Dedifferentiated amniotic fluid mesenchymal stem cell (primary cell): ENCODE measurements at regions not wholly inside any gene's neighbourhood (a gene's known extent, or its start where the extent isn't known, plus 50 kb on each side); places are given as distances from the start of the nearest gene placed in this dataset.
A peak's percentile ranks its signal among the peaks of the same experiment; 100 is the strongest.
"Not testable (repeated sequence)": the region's sequence is repeated elsewhere in the genome, so short reads cannot be mapped to it uniquely, and the experiment has no call there.

ENCODE experiments used
- DNase-seq: peaks from one replicate; pipeline ENCODE4 v3.0.0-alpha.2; 2016; ENCODE audit errors: extremely low spot score

DNA sequence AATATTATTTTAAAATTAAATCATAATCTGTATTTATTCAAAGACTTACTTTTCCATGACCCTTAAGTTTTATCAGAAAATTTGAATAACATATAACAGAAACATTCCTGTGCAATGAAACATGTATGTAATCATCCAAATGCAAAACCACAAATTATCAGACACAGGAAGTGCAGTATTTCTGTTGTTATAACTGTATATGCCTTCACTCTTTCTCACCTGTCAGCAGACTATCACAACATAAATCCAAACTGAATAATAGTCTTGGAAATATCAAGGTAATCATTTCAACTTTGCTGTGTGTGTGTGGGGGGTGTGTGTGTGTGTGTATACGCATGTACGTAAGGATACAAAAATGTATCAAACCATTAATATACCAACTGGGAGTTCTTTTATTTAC lies 285.9 kb downstream of the SLC7A11 start:
- DNase-seq, result no peak

DNA sequence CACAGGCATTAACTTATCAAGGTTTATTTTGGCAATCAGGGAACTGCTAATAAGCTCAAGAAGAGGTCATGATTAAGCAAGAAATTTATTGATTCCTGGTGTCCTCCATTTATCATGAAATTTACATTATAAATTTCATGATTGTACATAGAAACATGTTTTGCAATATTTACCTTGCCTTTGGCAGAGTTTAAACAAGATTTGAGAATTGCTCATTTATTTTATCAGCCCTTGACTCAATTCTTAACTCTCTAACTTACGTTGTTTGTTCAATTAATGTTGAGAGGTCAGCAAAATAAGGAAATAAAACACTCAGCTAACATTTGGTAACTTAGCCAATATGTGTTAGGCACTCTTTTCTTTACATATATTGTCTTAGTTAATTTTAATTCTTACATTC lies 286.6 kb downstream of the SLC7A11 start:
- no peak for DNase-seq

DNA sequence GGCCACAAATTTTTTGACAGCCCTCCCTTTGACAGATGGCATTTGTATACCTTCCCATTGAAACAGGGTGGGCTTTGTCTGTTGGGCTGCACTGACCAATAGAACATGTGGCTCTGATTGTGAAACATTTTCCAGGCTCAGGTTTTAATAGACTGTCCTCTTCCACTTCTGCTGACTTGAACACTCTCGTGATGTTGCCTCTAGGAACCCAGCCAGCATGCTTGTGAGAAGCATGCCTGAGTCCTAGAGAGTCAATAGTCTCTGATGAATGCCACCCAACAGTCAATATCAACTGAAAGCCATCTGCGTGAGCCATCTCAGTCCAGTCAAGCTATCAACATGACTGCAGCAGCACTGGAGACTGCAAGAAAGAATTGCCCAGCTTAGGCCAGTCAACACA lies 290.0 kb downstream of the SLC7A11 start:
- no peak for DNase-seq

DNA sequence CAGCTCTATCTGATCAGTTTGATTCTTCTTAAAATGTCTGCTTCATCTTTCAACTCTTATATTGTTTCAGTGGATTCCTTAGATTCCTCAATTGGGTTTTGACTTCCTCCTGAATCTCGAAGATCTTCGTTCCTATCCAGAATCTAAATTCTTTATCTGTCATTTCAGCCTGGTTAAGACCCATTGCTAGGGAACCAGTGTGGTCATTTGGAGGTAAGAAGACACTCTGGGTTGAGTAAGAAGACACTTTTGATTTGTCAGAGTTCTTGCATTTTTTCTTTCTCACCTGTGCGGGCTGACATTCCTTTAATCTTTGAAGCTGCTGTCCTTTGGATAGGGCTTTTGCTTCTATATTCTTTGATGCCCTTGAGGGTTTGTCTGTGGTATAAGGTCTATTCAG lies 291.9 kb downstream of the SLC7A11 start:
- no peak for DNase-seq

DNA sequence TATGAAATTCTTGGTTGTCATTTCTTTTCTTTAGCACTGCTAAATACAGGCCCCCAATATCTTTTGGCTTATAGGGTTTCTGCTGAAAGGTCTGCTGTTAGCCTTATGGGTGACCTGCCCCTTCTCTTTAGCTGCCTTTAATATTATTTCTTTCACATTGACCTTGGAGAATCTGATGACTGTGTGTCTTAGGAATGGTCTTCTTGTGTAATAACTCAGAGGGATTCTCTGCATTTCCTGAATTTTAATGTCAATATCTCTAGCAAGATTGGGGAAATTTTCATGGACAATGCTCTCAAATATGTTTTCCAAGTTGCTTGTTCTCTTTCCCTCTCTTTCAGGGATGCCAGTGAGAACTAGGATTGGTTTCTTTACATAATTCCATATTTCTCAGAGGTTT lies 292.4 kb downstream of the SLC7A11 start:
- DNase-seq, result no peak

DNA sequence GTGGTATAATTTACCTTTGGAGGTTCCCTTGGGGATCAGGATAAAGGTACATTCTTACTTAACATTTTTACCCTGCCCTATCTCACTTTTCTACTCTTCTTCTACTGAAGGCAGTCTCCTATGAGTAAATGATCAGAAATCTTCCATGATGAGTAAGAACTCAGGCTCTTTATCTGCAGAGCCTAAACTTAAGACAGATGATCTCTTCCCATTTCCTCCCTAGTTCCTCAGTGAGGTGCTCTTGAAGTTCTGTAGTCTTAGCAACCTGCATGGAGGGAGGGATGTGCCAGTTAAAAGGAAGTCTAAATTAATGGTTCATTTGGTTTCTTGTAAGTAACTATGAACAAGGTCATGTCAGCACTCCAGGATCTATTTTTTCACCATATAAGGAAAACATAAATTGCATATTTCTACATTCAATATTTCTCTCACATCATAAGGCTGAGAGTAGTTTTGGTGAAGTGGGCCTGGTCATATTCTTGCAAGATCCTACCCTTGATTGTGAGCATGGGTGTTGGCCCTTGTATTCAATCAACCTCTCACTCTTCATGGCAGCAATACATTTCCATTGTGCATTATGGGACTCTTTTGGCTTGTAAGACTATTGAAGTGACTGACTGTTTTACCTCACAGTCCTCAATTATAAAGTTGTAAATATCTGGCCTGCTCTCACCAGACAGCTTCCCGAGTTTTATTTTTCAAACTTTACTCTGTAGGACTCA lies 295.5 kb downstream of the SLC7A11 start:
- DNase-seq, result no peak

DNA sequence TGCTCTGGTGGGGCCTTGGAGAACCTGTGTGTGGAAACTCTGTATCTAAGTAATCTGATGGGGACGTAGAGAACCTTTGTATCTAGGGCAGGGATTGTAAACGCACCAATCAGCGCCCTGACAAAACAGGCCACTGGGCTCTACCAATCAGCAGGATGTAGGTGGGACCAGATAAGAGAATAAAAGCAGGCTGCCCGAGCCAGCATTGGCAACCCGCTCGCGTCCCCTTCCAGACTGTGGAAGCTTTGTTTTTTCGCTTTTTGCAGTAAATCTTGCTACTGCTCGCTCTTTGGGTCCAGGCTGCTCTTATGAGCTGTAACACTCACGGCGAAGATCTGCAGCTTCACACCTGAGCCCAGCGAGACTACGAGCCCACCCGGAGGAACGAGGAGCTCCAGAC lies 299.3 kb downstream of the SLC7A11 start:
- DNase-seq, result not testable (repeated sequence)

DNA sequence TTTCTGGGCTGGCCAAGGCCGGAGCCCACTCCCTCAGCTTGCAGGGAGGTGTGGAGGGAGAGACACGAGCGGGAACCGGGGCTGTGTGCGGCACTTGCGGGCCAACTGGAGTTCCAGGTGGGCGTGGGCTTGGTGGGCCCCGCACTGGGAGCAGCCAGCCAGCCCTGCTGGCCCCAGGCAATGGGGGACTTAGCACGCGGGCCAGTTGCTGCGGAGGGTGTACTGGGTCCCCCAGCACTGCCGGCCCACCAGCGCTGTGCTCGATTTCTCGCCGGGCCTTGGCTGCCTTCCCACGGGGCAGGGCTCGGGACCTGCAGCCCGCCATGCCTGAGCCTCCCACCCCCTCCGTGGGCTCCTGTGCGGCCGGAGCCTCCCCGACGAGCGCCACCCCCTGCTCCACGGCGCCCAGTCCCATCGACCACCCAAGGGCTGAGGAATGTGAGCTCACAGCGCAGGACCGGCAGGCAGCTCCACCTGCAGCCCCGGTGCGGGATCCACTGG lies 300.1 kb downstream of the SLC7A11 start:
- not testable (repeated sequence) for DNase-seq

DNA sequence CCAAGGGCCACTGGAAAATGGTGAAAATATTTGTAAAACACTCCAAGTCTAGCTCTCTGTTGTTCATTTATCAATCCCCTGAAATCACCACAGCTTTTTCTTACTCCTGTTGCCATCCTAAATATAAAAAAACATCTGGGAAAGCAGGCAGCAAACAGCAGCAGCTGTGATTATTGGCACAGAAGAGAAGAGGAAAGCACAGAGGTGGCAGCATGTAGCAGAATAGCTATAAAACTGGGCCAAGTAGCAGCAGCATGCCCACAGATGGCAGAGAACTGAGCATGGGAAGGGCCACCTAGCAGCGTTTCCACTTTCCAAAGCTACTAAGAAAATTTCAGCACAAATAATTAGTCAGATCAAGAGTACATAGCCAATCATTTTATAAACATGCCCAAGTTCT lies 307.2 kb downstream of the SLC7A11 start:
- DNase-seq, result no peak

DNA sequence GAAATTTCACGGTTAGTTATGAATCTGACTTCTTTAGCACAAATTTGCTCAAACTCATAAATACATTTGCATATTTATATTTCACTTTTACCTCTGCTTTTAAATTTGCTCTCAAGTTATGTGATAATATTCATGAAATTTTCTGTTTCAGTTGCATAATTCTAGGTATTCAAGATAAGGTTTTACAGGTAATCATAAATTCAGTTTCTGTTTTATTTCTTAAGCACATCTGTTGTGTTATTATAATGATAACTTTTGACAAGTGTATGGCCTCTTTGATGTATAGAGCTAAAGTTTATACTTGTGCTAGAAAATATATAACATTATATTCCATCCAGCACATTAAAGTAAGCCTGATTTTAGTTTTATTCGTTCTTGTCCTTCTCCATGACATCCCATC lies 308.1 kb downstream of the SLC7A11 start:
- DNase-seq, result no peak

DNA sequence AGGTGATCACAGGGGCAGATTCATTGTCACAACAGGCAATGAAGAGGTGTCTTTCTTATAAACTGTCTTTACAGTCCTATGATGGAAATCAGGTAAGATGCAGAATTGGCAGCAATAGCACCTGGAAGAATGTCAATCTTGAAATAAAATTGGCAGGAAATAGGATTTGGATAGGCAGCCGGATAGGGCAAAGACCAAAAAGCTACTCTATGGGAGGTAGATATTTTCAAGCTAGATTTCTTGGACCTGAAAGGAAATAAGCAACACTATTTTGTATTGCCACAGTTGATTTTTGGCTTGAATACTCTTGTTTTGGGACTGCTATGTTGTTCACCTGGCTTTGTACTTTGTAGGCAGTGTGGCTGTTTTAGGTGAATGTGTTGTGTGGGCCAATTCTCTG lies 314.2 kb downstream of the SLC7A11 start:
- no peak for DNase-seq

DNA sequence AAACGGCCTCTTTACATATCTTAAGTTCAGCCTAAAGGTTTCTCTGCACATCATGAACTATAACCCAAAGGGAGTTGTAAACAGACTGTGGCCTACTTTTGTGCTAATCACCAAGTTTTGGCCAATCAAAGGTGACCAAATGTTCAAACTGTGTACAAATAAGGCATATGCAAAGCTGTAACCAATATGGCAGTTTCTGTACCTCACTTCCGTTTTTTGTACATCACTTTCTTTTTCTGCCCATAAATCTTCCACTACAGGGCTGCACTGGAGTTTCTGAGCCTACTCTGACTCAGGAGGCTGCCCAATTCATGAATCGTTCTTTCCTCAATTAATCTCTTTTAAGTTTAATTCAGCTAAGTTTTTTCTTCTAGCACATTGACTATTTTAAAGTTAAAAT lies 318.7 kb downstream of the SLC7A11 start:
- DNase-seq, result no peak

DNA sequence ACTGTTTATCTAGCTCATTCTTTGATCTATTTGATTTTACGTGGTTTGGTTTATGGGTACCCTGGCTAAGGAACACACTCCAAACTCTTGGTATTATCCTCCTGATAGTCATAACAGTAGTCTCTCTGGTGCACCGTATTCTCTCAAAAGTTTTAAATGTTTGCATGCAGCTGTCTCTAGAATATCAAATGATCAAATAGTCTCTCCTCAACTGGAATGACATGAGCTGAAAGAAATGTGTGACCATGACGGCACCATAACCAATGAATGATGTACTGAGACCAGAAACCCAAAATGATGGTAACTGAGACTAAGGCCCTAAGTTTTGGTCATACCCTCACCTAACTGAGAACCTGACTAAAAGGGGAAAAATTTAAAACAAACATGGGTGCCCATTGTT lies 319.4 kb downstream of the SLC7A11 start:
- no peak for DNase-seq

DNA sequence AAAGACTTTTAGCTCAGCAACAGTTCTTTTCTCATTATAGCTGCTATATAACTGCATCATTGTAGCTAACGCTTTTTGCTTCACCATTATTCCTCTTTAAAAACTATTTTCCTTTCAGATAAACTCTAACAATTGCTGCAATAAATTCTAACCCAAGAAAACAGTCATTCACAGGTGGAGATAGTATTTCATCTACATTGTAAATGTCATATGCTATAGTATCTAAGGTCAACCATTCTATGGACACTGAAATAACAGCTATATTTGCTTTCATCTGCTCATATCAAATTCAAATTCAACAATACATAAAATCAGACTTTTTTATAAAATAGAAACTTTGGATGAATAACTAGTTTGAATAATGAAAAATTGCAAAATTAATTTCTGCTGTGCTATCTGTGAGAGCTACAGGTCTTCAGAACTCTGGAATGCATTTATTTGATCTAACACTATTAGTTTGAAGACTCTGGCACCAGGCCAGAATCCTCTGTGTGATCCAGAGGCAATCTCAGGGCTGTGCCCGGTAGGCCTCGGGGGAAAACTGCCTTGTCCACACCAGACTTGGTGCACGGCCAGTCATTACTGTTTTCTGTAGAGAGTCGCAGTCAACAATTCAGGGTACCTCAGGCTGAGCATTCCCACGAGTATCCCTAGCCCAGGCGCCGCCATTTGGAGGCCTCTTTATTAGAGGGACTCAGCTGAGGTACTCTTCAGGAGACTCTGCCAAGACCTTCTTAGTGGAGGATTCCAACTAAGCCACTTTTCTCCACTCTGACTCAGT lies 332.4 kb downstream of the SLC7A11 start:
- DNase-seq, result no peak

DNA sequence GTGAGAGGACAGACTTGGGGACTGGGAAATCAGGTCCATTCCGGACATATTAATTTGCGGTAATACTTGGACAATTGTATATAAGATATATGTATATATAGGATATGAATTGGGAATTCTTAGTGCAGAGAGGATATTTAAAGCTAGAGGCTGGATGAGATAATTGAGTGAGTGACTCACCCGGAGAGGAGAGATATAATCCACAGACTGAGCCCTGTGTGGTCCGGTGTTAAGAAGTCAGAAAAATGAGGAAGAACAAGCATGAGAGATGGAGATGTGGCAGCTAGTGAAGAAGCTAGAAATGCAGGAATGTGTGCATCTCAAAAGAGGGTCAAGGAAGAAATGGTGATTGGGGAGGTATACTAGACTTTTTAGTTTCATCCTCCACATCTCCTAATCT lies 336.2 kb downstream of the SLC7A11 start:
- no peak for DNase-seq

DNA sequence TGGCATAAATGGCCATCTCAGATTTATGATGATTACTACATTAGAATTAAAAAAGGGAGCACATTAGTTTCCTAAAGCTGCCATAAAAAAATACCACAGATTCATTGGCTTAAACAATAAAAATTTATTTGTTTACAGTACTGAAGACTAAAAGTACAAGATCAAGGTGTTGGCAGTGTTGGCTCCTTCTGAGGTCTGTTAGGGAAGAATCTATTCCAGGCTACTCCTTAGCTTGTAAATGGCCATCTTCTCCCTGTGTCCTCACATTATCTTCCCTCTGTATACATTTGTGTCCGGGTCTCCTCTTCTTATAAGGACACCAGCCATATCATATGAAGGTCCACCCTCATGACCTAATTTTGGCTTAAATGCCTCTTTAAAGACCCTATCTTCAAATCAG lies 341.0 kb downstream of the SLC7A11 start:
- no peak for DNase-seq

DNA sequence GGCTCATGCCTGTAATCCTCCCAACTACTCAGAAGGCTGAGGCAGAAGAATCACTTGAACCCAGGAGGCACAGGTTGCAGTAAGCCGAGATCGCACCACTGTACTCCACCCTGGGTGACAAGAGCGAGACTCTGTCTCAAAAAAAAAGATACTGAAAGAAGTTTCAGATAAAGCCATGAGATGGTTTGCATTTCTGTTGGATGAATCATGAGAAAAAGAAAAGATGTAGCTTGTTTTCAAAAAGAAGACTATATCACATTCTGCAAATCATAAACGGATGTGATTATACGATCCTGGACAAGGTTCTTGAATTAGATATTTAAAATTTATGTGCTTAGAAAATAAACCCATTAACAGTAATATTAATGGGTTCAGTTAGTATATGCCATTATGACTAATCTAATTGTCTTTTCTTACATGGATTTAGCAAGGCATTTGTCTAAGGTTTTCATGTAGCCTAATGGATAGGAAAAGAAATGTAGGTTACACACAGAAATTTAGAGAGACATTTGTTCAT lies 345.9 kb downstream of the SLC7A11 start:
- peak; percentile 29 for DNase-seq

DNA sequence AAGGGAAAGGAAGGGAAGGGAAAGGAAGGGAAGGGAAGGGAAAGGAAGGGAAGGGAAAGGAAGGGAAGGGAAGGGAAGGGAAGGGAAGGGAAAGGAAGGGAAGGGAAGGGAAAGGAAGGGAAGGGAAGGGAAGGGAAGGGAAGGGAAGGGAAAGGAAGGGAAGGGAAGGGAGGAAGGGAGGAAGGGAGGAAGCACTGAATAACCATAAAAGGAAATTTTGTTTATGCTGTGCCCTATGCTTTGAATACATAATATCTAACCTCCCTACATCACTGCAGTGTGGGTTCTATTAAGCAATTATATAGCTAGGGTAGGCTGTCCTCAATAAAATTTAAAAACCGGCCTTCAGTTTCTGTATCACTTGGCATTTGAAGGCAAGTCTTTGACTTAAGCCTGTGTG lies 346.6 kb downstream of the SLC7A11 start:
- DNase-seq, result not testable (repeated sequence)

DNA sequence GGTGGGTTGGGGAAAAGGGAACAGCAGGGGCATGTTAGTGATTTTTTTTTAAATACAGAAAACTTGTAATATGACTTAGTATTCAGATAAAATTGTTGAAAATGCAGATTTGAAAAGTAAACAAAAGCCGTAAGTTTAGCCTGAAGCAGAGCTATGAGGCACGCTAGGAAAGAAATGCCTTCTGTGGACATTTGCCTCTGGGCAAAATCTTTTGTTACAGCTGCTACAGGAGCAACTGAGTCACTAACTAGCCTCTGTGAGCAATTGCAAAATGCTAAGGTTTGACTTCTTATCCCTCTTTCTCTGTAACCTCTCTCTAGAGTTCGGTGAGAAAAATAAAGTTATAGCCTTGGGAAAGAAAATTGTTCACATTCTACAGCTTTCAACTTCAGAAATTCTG lies 350.0 kb downstream of the SLC7A11 start:
- DNase-seq, result peak; percentile 89

DNA sequence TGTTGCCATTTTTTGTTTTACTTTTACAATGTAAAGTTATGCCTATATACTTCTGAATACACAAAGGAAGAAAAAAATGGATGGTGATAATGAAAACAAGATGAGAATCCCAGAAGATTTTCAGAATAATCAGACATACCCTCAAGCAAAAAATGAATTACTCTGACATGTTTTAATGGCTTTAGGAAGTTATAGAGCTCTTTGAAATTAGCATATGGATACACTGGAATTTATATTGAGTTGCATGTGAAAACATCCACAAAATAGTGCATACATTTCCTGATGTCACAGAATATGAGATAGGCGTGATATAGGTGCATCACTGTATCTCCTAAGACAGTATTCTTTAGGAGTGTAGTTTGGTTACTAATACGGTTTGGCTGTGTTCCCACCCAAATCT lies 351.3 kb downstream of the SLC7A11 start:
- no peak for DNase-seq

DNA sequence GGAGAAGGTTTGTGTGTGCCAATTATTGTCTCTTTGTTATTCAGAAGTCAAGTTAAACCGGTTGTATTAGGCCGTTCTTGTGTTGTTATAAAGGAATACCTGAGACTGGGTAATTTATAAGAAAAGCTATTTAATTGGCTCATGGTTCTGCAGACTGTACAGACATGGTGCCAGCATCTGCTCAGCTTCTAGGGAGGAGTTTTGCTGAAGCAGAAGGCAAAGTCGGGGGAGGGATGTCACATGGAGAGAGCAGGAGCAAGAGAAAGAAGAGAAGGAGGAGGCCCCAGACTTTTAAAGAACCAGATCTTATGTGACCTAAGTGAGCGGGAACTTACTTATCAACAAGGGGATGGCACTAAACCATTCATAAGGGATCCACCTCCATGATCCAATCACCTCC lies 349.3 kb upstream of the PCDH18 start:
- DNase-seq, result no peak

DNA sequence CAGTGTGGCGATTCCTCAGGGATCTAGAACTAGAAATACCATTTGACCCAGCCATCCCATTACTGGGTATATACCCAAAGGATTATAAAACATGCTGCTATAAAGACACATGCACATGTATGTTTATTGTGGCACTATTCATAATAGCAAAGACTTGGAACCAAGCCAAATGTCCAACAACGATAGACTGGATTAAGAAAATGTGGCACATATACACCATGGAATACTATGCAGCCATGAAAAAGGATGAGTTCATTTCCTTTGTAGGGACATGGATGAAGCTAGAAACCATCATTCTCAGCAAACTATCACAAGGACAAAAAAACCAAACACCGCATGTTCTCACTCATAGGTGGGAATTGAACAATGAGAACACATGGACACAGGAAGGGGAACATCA lies 335.8 kb upstream of the PCDH18 start:
- DNase-seq, result not testable (repeated sequence)

DNA sequence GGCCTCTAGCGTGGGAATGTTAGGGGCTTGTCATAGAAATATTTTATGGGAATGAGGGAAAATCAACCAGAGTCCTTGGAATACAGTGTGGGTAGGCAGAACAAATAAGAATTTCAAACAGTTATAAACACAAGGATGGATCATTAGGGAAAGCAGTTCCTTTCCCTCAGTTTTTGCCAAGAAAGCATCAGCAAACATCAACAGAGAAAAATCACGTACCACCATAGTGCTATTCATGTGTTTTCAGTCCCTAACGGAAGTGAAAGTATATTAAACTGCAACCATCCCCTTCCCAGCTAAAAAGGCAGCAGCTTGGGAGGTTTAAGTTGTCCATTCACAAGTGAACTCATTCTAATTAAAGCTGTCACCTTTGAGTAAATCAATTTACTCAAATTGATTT lies 334.4 kb upstream of the PCDH18 start:
- DNase-seq, result no peak
